ENCODE measurements at regions not wholly inside any gene's neighbourhood (a gene's known extent, or its start where the extent isn't known, plus 50 kb on each side); places are given as distances from the start of the nearest gene placed in this dataset.

DNA sequence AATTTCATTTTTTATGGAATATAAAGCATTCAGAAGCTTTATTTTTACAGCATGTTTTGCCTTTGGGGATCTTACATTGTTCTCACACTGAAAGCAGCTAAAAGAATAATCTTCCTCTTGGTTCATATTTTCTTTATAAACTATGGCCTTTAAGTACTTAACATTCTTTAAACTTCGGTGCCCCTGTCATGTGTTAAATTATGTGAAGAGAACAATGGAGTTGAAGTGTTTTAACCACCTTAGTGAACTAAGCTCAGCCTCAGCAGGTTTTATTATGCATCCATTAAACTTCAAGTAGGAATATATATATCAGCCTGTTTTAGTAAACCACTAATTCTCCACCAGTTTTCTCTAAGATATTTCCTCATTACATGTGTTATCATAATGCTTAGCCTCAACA is 371.4 kb upstream of the CDH18 start:
- no peaks in the 10 kb centered on the region for H3K79me2 ChIP-seq (ENCODE audit: control insufficient read depth, insufficient read depth, low read length)
- TF ChIP-seq, protein P1, sequence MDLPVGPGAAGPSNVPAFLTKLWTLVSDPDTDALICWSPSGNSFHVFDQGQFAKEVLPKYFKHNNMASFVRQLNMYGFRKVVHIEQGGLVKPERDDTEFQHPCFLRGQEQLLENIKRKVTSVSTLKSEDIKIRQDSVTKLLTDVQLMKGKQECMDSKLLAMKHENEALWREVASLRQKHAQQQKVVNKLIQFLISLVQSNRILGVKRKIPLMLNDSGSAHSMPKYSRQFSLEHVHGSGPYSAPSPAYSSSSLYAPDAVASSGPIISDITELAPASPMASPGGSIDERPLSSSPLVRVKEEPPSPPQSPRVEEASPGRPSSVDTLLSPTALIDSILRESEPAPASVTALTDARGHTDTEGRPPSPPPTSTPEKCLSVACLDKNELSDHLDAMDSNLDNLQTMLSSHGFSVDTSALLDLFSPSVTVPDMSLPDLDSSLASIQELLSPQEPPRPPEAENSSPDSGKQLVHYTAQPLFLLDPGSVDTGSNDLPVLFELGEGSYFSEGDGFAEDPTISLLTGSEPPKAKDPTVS (IDR thresholded peaks at IDR 0.05; ENCODE audit: low read depth, low read length) = no peak
- TF ChIP-seq HDGF (IDR thresholded peaks at IDR 0.05) = no peak
- TF ChIP-seq CHD1 (IDR thresholded peaks at IDR 0.05; ENCODE audit: low read depth, low read length) = no peak
- TF ChIP-seq, protein P2, sequence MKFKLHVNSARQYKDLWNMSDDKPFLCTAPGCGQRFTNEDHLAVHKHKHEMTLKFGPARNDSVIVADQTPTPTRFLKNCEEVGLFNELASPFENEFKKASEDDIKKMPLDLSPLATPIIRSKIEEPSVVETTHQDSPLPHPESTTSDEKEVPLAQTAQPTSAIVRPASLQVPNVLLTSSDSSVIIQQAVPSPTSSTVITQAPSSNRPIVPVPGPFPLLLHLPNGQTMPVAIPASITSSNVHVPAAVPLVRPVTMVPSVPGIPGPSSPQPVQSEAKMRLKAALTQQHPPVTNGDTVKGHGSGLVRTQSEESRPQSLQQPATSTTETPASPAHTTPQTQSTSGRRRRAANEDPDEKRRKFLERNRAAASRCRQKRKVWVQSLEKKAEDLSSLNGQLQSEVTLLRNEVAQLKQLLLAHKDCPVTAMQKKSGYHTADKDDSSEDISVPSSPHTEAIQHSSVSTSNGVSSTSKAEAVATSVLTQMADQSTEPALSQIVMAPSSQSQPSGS (IDR thresholded peaks at IDR 0.05; ENCODE audit: low read length) = no peak
- no peak for TF ChIP-seq BACH1 (IDR thresholded peaks at IDR 0.05; ENCODE audit: borderline replicate concordance)
- TF ChIP-seq ZNF384 (IDR thresholded peaks at IDR 0.05; ENCODE audit: borderline replicate concordance, low read depth, low read length) = no peak
- no peak for TF ChIP-seq JUND (IDR thresholded peaks at IDR 0.05; ENCODE audit: low read depth, low read length)
- no peak for TF ChIP-seq MTA3 (IDR thresholded peaks at IDR 0.05; ENCODE audit: borderline replicate concordance, low read length)
- TF ChIP-seq RAD21 (IDR thresholded peaks at IDR 0.05; ENCODE audit: insufficient read depth, low read depth, low read length) = no peak
- no peak for TF ChIP-seq NR2C2 (IDR thresholded peaks at IDR 0.05; ENCODE audit: borderline replicate concordance, control insufficient read depth, insufficient read length, low read depth)
- TF ChIP-seq EED (IDR thresholded peaks at IDR 0.05; ENCODE audit: low read depth) = no peak
- H3K4me2 ChIP-seq (ENCODE audit: control insufficient read depth, insufficient read depth) = no peak overlapping the region
- RAD21 ChIA-PET (ENCODE audit: unreplicated experiment) = no interaction called here
- ATAC-seq (no peak), FAIRE-seq (no peak), DNase-seq (ENCODE audit: low read depth, low spot score) (no peak)
- H3K27me3 ChIP-seq (replicated peaks in 1 of 2; ENCODE audit: control insufficient read depth in 2 of 2, insufficient read depth in 2 of 2, low read length in 1 of 2) = no peaks in the 10 kb centered on the region
- SMC1A ChIA-PET (ENCODE audit: uncharacterized antibody, unreplicated experiment) = no interaction called here
- no TSS peak for BruUV-seq (replicated peaks)
- intact Hi-C loops (cut with micrococcal nuclease; ENCODE audit: unreplicated experiment) (no loop called here), in situ Hi-C loops (cut with MboI) (no loop called here)
- H3K9me3 ChIP-seq (replicated peaks; ENCODE audit: control insufficient read depth, insufficient read depth, low read length) = no peaks in the 10 kb centered on the region
- H3K9ac ChIP-seq (ENCODE audit: control insufficient read depth, insufficient read depth, low read length) = no peak overlapping the region
- H4K20me1 ChIP-seq (ENCODE audit: control insufficient read depth, insufficient read depth) = no peaks in the 10 kb centered on the region
- no peak overlapping the region for H3K27ac ChIP-seq (ENCODE audit: control insufficient read depth, insufficient read depth)
- CTCF ChIA-PET = no interaction called here
- H3K4me3 ChIP-seq = no peak overlapping the region
- POLR2A ChIA-PET = no interaction called here
- WGBS (ENCODE audit: insufficient coverage, insufficient replicate concordance, low lambda C conversion rate, missing lambda C conversion rate) = 0% methylated on average over 1 of the region's 1 CpG
- H3K4me1 ChIP-seq (ENCODE audit: control insufficient read depth, insufficient read depth, low read length) = no peaks in the 10 kb centered on the region
- H2AFZ ChIP-seq (ENCODE audit: control insufficient read depth, low read depth, low read length) = no peak overlapping the region
- no peaks in the 10 kb centered on the region for H3K36me3 ChIP-seq (ENCODE audit: control insufficient read depth in 2 of 2, insufficient read depth in 2 of 2, low read length in 1 of 2)

Measured in GM12878 (cell line).